Esophagus muscularis mucosa (tissue), 4 donors: ENCODE measurements at regions not wholly inside any gene's neighbourhood (a gene's known extent, or its start where the extent isn't known, plus 50 kb on each side); places are given as distances from the start of the nearest gene placed in this dataset.

Source experiments
- DNase-seq: peaks from one replicate; pipeline ENCODE4 v3.0.0-alpha.2; 2017; ENCODE audit errors: extremely low spot score
- H3K27ac ChIP-seq, 4 donors: fragments of 200-600 bp; sonication (generic); replicated peaks in 1 of 4; 1 replicate in 3 of 4; 2 replicates in 1 of 4; pipeline ENCODE4 v1.5.1; 2016 to 2019; ENCODE audit warnings: mild to moderate bottlenecking in 1 of 4
- H3K27me3 ChIP-seq, 4 donors: fragments of 200-600 bp; sonication (generic); one replicate each; pipeline versions ENCODE4 v1.5.1 to v1.6.0; 2016 to 2019
- H3K36me3 ChIP-seq, 4 donors: fragments of 200-600 bp; sonication (generic); one replicate each; pipeline ENCODE4 v1.5.1; 2016 to 2019
- H3K4me1 ChIP-seq, 4 donors: fragments of 200-600 bp; sonication (generic); one replicate each; pipeline ENCODE4 v1.5.1; 2016 to 2019
- H3K4me3 ChIP-seq, 4 donors: fragments of 200-600 bp; sonication (generic); 1 replicate in 2 of 4; 2 replicates in 2 of 4; pipeline ENCODE4 v1.5.1; 2016 to 2019; ENCODE audit warnings: mild to moderate bottlenecking in 4 of 4, moderate library complexity in 1 of 4
- H3K9me3 ChIP-seq, 4 donors: fragments of 200-600 bp; sonication (generic); 1 replicate in 3 of 4; 2 replicates in 1 of 4; pipeline ENCODE4 v1.5.1; 2016 to 2019
- EP300 ChIP-seq: sonication (generic); formaldehyde crosslinking; IDR thresholded peaks from one replicate; pipeline ENCODE4 v1.6.1; 2017; ENCODE audit warnings: antibody characterized with exemption
- POLR2A ChIP-seq: fragments of 450-650 bp; IDR thresholded peaks from one replicate; pipeline ENCODE4 v1.6.1; 2017; ENCODE audit warnings: antibody characterized with exemption, moderate library complexity, mild to moderate bottlenecking, low read depth
- POLR2AphosphoS5 ChIP-seq, 2 donors: sonication (generic); formaldehyde crosslinking; IDR thresholded peaks; one replicate each; pipeline ENCODE4 v1.6.1; 2017; ENCODE audit warnings: antibody characterized with exemption in 2 of 2
- WGBS: methylation state at CpG from one replicate; pipeline ENCODE4 v1.1.5; 2018; 5-methylcytosine and 5-hydroxymethylcytosine counted together
- intact Hi-C: fragments of 100-400 bp; cut with DNase I; formaldehyde crosslinking; loops from one replicate; pipeline ENCODE4 v1.15.1; 2023
- TF ChIP-seq, protein P1 (sequence below), 3 experiments: fragments of 200-600 bp in 2 of 3; fragments of 450-650 bp in 1 of 3; sonication (generic) in 2 of 3; IDR thresholded peaks; one replicate each; pipeline ENCODE4 v1.5.1; 2017 to 2019; ENCODE audit warnings: antibody characterized with exemption in 3 of 3, mild to moderate bottlenecking in 2 of 3, moderate library complexity in 1 of 3

DNA sequence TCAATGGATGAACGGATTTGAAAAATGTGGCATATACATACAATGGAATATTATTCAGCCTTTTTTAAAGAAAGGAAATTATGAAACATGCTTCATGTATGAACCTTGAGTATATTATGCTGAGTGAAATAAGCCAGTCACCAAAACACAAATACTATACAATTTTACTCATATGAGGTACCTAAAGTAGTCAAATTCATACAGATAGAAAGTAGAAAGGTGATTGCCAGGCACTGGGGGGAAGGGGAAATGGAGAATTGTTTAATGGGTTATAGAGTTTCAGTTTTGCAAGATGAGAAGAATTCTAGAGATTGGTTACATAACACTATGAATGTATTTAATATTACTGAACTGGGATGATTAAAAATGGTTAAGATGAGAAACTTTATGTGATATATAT lies 171.4 kb downstream of the TMTC3 start:
- H3K9me3 ChIP-seq = no peaks in the 10 kb centered on the region
- no peak overlapping the region for H3K4me3 ChIP-seq
- intact Hi-C loops = no loop called here
- no peaks in the 10 kb centered on the region for H3K36me3 ChIP-seq
- WGBS = 93% methylated on average over 1 of the region's 1 CpG
- TF ChIP-seq POLR2A (no peak), EP300 (no peak), POLR2AphosphoS5 (IDR thresholded peaks at IDR 0.05) (no peak)
- H3K4me1 ChIP-seq = peaks cover 0 to 3% (median 0%) of the 10 kb centered on the region in 4 donors
- no peak for DNase-seq
- H3K27me3 ChIP-seq = no peaks in the 10 kb centered on the region
- H3K27ac ChIP-seq = no peak overlapping the region

DNA sequence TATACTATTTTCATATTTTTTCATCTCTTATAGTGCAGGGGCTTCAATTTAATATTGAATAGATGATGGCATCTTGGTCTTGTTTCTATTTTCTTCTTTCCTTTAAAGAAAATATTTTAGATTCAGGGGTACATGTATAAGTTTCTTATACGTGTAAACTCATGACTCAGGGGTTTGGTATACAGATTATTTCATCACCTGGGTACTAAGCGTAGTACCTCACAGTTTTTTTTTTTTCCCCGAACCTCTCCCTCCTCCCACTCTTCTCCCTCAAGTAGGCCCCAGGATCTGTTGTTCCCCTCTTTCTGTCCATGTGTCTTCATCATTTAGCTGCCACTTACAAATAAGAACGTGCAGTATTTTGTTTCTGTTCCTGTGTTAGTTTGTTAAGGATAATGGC lies 172.6 kb downstream of the TMTC3 start:
- Histone ChIP-seq H3K9me3 (no peaks in the 10 kb centered on the region), H3K27me3 (no peaks in the 10 kb centered on the region), H3K4me3 (no peak overlapping the region), H3K27ac (no peak overlapping the region), H3K4me1 (peaks cover 0 to 3% (median 0%) of the 10 kb centered on the region in 4 donors), H3K36me3 (no peaks in the 10 kb centered on the region)
- no peak for TF ChIP-seq POLR2AphosphoS5 (IDR thresholded peaks at IDR 0.05)
- TF ChIP-seq POLR2A = no peak
- no peak for TF ChIP-seq EP300
- TF ChIP-seq, protein P1, sequence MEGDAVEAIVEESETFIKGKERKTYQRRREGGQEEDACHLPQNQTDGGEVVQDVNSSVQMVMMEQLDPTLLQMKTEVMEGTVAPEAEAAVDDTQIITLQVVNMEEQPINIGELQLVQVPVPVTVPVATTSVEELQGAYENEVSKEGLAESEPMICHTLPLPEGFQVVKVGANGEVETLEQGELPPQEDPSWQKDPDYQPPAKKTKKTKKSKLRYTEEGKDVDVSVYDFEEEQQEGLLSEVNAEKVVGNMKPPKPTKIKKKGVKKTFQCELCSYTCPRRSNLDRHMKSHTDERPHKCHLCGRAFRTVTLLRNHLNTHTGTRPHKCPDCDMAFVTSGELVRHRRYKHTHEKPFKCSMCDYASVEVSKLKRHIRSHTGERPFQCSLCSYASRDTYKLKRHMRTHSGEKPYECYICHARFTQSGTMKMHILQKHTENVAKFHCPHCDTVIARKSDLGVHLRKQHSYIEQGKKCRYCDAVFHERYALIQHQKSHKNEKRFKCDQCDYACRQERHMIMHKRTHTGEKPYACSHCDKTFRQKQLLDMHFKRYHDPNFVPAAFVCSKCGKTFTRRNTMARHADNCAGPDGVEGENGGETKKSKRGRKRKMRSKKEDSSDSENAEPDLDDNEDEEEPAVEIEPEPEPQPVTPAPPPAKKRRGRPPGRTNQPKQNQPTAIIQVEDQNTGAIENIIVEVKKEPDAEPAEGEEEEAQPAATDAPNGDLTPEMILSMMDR (IDR thresholded peaks at IDR 0.05) = no peak
- 96% methylated on average over 4 of the region's 4 CpGs for WGBS
- intact Hi-C loops = no loop called here
- no peak for DNase-seq

DNA sequence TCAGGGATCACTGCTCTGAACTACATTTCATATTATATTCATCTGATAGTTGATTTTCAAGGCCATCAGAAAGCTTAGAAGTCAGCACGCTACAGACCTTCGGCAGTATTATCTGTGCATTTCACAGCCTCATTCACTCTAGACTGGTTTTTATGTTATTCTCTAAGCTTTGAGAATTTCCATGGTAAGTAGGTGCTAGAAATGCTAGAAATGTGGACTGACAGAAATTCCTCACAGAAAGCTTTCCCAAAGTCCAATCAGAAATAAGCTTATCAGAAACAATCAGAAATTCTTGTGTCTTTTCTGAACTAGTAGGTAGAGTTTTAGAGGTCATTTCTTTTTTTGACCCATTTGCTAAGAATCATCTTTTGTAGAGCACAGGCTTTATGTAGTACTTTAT lies 176.6 kb downstream of the TMTC3 start:
- Histone ChIP-seq H3K4me3 (no peak overlapping the region), H3K27me3 (no peaks in the 10 kb centered on the region), H3K36me3 (no peaks in the 10 kb centered on the region), H3K9me3 (no peaks in the 10 kb centered on the region), H3K4me1 (no peaks in the 10 kb centered on the region), H3K27ac (no peak overlapping the region)
- WGBS = 92% methylated on average over 2 of the region's 2 CpGs
- intact Hi-C loops = no loop called here
- DNase-seq = no peak
- no peak for TF ChIP-seq EP300
- TF ChIP-seq, protein P1 (IDR thresholded peaks at IDR 0.05) = no peak
- no peak for TF ChIP-seq POLR2AphosphoS5 (IDR thresholded peaks at IDR 0.05)
- no peak for TF ChIP-seq POLR2A

DNA sequence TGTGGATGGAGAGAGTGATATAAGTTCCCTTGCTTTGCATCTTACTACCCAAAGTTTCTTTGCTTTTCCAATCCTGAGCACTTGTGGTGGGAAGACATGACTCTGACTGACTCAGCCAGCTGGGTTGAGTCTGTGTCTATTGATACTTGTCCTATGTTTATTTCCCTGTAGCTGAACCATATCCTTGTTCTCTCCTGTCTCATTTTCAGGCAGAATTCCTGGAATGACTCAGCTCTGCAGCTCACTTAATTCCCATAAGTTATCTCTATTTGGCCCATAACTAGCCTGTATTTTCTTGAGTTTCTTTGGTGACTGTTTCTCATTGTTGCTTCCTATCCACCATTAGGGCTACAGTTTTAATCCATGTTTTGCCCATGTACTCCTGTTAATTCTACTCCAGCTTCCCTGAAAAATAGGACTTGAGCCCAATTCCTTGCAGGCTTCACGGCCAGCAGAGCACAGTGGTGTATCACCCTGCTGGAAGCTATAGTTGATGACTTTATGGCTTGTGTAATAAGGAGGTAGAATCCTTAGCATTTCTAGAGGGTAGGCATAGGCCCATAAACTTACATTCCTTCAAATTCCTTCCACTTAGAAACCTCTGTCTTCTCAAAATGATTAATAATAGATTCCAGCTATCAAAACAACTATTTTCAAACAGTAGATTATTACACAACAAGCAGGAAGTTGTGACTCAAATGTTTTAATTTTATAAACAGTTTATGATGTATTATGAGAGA lies 183.1 kb downstream of the TMTC3 start:
- Histone ChIP-seq H3K36me3 (no peaks in the 10 kb centered on the region), H3K4me1 (peaks cover 3 to 19% (median 13%) of the 10 kb centered on the region in 4 donors), H3K9me3 (no peaks in the 10 kb centered on the region), H3K27ac (peak overlapping the region; percentile 60 to 77 (median 64)), H3K4me3 (no peak overlapping the region), H3K27me3 (no peaks in the 10 kb centered on the region)
- intact Hi-C loops = no loop called here
- DNase-seq = no peak
- peak in 1 of 2 donors; percentile 23 for TF ChIP-seq POLR2AphosphoS5 (IDR thresholded peaks at IDR 0.05)
- no peak for TF ChIP-seq POLR2A
- TF ChIP-seq, protein P1 (IDR thresholded peaks at IDR 0.05) = no peak
- no peak for TF ChIP-seq EP300
- 44% methylated on average over 1 of the region's 1 CpG for WGBS

DNA sequence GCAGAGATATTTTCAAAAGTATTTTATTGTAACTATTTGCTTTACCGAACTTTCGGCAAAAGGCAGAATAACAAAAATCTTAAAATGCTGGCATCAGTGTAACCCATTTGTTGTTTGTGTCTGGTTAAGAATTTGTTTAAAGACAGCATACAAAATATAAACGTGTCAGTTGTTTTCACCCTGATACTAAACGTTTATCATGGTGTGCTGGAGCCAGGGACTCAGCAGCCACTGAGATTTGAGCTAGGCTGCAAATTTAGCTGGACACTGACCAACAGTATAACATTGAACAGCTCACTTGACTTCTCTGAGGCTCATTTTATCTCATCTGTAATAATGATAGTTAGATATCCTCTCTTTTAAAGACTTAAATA lies 183.7 kb downstream of the TMTC3 start:
- DNase-seq = no peak
- Histone ChIP-seq H3K9me3 (no peaks in the 10 kb centered on the region), H3K4me1 (peaks cover 3 to 19% (median 13%) of the 10 kb centered on the region in 4 donors), H3K36me3 (no peaks in the 10 kb centered on the region), H3K27ac (peak overlapping the region; percentile 28 to 77 (median 64)), H3K4me3 (no peak overlapping the region), H3K27me3 (no peaks in the 10 kb centered on the region)
- intact Hi-C loops = no loop called here
- 36% methylated on average over 4 of the region's 4 CpGs for WGBS
- TF ChIP-seq, protein P1 (IDR thresholded peaks at IDR 0.05) = no peak
- TF ChIP-seq POLR2AphosphoS5 (IDR thresholded peaks at IDR 0.05) = no peak
